ENCODE measurements at regions not wholly inside any gene's neighbourhood (a gene's known extent, or its start where the extent isn't known, plus 50 kb on each side); places are given as distances from the start of the nearest gene placed in this dataset.

DNA sequence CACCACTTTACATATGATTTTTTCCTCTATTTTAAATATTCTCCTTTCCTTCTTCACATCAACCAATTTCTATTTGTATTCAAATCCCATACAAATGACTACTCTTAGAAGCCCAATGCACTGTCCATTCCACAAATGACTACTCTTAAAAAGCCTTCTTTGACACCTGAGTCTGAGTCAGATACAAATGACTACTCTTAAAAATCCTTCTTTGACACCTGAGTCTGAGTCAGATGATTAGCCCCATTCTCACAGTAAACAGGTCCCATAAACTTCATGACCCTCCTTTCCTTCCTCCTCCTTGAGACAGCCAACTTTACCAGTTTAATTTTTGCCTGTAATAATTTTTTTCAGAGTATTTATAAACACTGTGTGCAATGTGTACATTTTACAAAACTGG lies 231.3 kb upstream of the USP25 start:
- TF ChIP-seq TAF1 (IDR thresholded peaks at IDR 0.05; ENCODE audit: borderline replicate concordance, low read depth, low read length) (no peak), POLR2AphosphoS5 (IDR thresholded peaks at IDR 0.05; ENCODE audit: low read depth, low read length) (no peak), POLR2A (IDR thresholded peaks at IDR 0.05; ENCODE audit: low read depth, low read length) (no peak)

All from GM12892 (cell line).